Activated CD4-positive, alpha-beta T cell treated with anti-CD3 and anti-CD28 coated beads, Interleukin-2, amount 50 U/mL, for 48 hours (primary cell): ENCODE measurements at regions not wholly inside any gene's neighbourhood (a gene's known extent, or its start where the extent isn't known, plus 50 kb on each side); places are given as distances from the start of the nearest gene placed in this dataset.
"Not testable (repeated sequence)": the region's sequence is repeated elsewhere in the genome, so short reads cannot be mapped to it uniquely, and the experiment has no call there.

ENCODE experiments used
- DNase-seq, 2 experiments: peaks; one replicate each; pipeline ENCODE4 v3.0.0-alpha.2; 2020

GRCh38 chr9:21708260-21708711 lies 94.2 kb upstream of the MTAP start:
- no peak for DNase-seq

- DNase-seq, result no peak
Observed at GRCh38 chr9:21708856-21709255, 93.6 kb upstream of the MTAP start.

GRCh38 chr9:21709464-21710058 lies 92.9 kb upstream of the MTAP start:
- peak; percentile 77 to 81 for DNase-seq

- peak in 1 of 2 experiments; percentile 11 for DNase-seq
Observed at GRCh38 chr9:21710548-21711191, 91.8 kb upstream of the MTAP start.

GRCh38 chr9:21711504-21711903 lies 90.9 kb upstream of the MTAP start:
- peak in 1 of 2 experiments; percentile 33 for DNase-seq

- DNase-seq, result no peak
Observed at GRCh38 chr9:21715408-21715807, 87.0 kb upstream of the MTAP start.

GRCh38 chr9:21720758-21721157 lies 81.7 kb upstream of the MTAP start:
- no peak for DNase-seq

- DNase-seq, result not testable (repeated sequence)
Observed at GRCh38 chr9:21727411-21727810, 75.0 kb upstream of the MTAP start.

- DNase-seq, result no peak
Observed at GRCh38 chr9:21728781-21729180, 73.7 kb upstream of the MTAP start.

- DNase-seq, result no peak
Observed at GRCh38 chr9:21729648-21730047, 72.8 kb upstream of the MTAP start.

GRCh38 chr9:21730899-21731298 lies 71.5 kb upstream of the MTAP start:
- no peak for DNase-seq

- DNase-seq, result no peak
Observed at GRCh38 chr9:21741151-21741550, 61.3 kb upstream of the MTAP start.

GRCh38 chr9:21744320-21744719 lies 58.1 kb upstream of the MTAP start:
- DNase-seq, result no peak

- no peak for DNase-seq
Observed at GRCh38 chr9:21744841-21745240, 57.6 kb upstream of the MTAP start.

GRCh38 chr9:21746550-21746949 lies 55.9 kb upstream of the MTAP start:
- no peak for DNase-seq

GRCh38 chr9:21747175-21747574 lies 55.3 kb upstream of the MTAP start:
- DNase-seq, result no peak

GRCh38 chr9:21750021-21750735 lies 52.3 kb upstream of the MTAP start:
- DNase-seq, result no peak

- no peak for DNase-seq
Observed at GRCh38 chr9:21751998-21752397, 50.4 kb upstream of the MTAP start.
